ENCODE measurements at regions not wholly inside any gene's neighbourhood (a gene's known extent, or its start where the extent isn't known, plus 50 kb on each side); places are given as distances from the start of the nearest gene placed in this dataset.
"Not testable (repeated sequence)": the region's sequence is repeated elsewhere in the genome, so short reads cannot be mapped to it uniquely, and the experiment has no call there.

- DNase-seq, result no peak
- no peaks in the 10 kb centered on the region for H3K36me3 ChIP-seq
- intact Hi-C loops (cut with DNase I), result no loop called here
- H3K9me3 ChIP-seq, result no peaks in the 10 kb centered on the region
- H3K4me1 ChIP-seq, result no peaks in the 10 kb centered on the region
- no peak overlapping the region for H3K4me3 ChIP-seq
- no peak for TF ChIP-seq CTCF (IDR thresholded peaks at IDR 0.05)
- peaks cover 13% of the 10 kb centered on the region for H3K27me3 ChIP-seq (ENCODE audit: low read depth)
- H3K27ac ChIP-seq, result no peak overlapping the region
- ATAC-seq, result no peak
Observed at GRCh38 chr10:131556061-131556896, 244.8 kb upstream of the TCERG1L start.

- Histone ChIP-seq H3K9me3 (no peaks in the 10 kb centered on the region), H3K27ac (no peak overlapping the region), H3K4me3 (no peak overlapping the region), H3K4me1 (no peaks in the 10 kb centered on the region), H3K36me3 (no peaks in the 10 kb centered on the region), H3K27me3 (ENCODE audit: low read depth) (peaks cover 21% of the 10 kb centered on the region)
- no peak for TF ChIP-seq CTCF (IDR thresholded peaks at IDR 0.05)
- ATAC-seq (no peak), DNase-seq (no peak)
- intact Hi-C loops (cut with DNase I), result no loop called here
Observed at GRCh38 chr10:131556897-131557495, 245.5 kb upstream of the TCERG1L start.

- H3K27ac ChIP-seq; H3K4me1 ChIP-seq; DNase-seq; H3K9me3 ChIP-seq; H3K4me3 ChIP-seq; intact Hi-C loops (cut with DNase I); ATAC-seq; H3K36me3 ChIP-seq: not testable (repeated sequence)
- peaks cover 24% of the 10 kb centered on the region for H3K27me3 ChIP-seq (ENCODE audit: low read depth)
Observed at GRCh38 chr10:131557956-131558355, 246.4 kb upstream of the TCERG1L start.

GRCh38 chr10:131559450-131559911 lies 248.0 kb upstream of the TCERG1L start:
- no peak overlapping the region for H3K4me3 ChIP-seq
- no peak overlapping the region for H3K27ac ChIP-seq
- DNase-seq, result no peak
- H3K4me1 ChIP-seq, result no peaks in the 10 kb centered on the region
- peaks cover 24% of the 10 kb centered on the region for H3K27me3 ChIP-seq (ENCODE audit: low read depth)
- no peak for TF ChIP-seq CTCF (IDR thresholded peaks at IDR 0.05)
- H3K9me3 ChIP-seq, result no peaks in the 10 kb centered on the region
- no peaks in the 10 kb centered on the region for H3K36me3 ChIP-seq
- ATAC-seq, result no peak
- intact Hi-C loops (cut with DNase I), result no loop called here

GRCh38 chr10:131560166-131560565 lies 248.6 kb upstream of the TCERG1L start:
- DNase-seq, result no peak
- no peak for TF ChIP-seq CTCF (IDR thresholded peaks at IDR 0.05)
- Histone ChIP-seq H3K27ac (no peak overlapping the region), H3K9me3 (peaks cover 6% of the 10 kb centered on the region), H3K4me1 (no peaks in the 10 kb centered on the region), H3K36me3 (no peaks in the 10 kb centered on the region), H3K4me3 (no peak overlapping the region), H3K27me3 (ENCODE audit: low read depth) (peaks cover 24% of the 10 kb centered on the region)
- ATAC-seq, result no peak
- intact Hi-C loops (cut with DNase I), result no loop called here
